CD4-positive, alpha-beta T cell treated with Interleukin-6 for 4 hours (primary cell): ENCODE measurements at regions not wholly inside any gene's neighbourhood (a gene's known extent, or its start where the extent isn't known, plus 50 kb on each side); places are given as distances from the start of the nearest gene placed in this dataset.
"Not testable (repeated sequence)": the region's sequence is repeated elsewhere in the genome, so short reads cannot be mapped to it uniquely, and the experiment has no call there.

ENCODE experiments used
- DNase-seq: peaks from one replicate; pipeline ENCODE4 v3.0.0-alpha.2; 2020; ENCODE audit warnings: mixed read lengths

GRCh38 chr20:52098186-52098585 is 93.4 kb downstream of the ZFP64 start:
- DNase-seq = no peak

GRCh38 chr20:52096117-52096516 is 95.5 kb downstream of the ZFP64 start:
- DNase-seq = no peak

- DNase-seq = no peak
Measured at GRCh38 chr20:52094693-52095092, 96.9 kb downstream of the ZFP64 start.

GRCh38 chr20:52093575-52093974 is 98.0 kb downstream of the ZFP64 start:
- no peak for DNase-seq

- DNase-seq = no peak
Measured at GRCh38 chr20:52090035-52090434, 101.5 kb downstream of the ZFP64 start.

GRCh38 chr20:52087471-52087870 is 104.1 kb downstream of the ZFP64 start:
- no peak for DNase-seq

GRCh38 chr20:52086878-52087277 is 104.7 kb downstream of the ZFP64 start:
- DNase-seq = no peak

- DNase-seq = no peak
Measured at GRCh38 chr20:52084727-52085126, 106.9 kb downstream of the ZFP64 start.

GRCh38 chr20:52083627-52084232 is 107.8 kb downstream of the ZFP64 start:
- peak; percentile 25 for DNase-seq

GRCh38 chr20:52082612-52083011 is 109.0 kb downstream of the ZFP64 start:
- DNase-seq = no peak

- no peak for DNase-seq
Measured at GRCh38 chr20:52081791-52082190, 109.8 kb downstream of the ZFP64 start.

- no peak for DNase-seq
Measured at GRCh38 chr20:52081066-52081465, 110.5 kb downstream of the ZFP64 start.

GRCh38 chr20:52078289-52078688 is 113.3 kb downstream of the ZFP64 start:
- DNase-seq = no peak

- no peak for DNase-seq
Measured at GRCh38 chr20:52076164-52076563, 115.4 kb downstream of the ZFP64 start.

- DNase-seq = no peak
Measured at GRCh38 chr20:52075400-52075799, 116.2 kb downstream of the ZFP64 start.

GRCh38 chr20:52071136-52071535 is 120.4 kb downstream of the ZFP64 start:
- no peak for DNase-seq

- no peak for DNase-seq
Measured at GRCh38 chr20:52064931-52065330, 126.6 kb downstream of the ZFP64 start.

- no peak for DNase-seq
Measured at GRCh38 chr20:52062452-52063209, 128.9 kb downstream of the ZFP64 start.

- DNase-seq = no peak
Measured at GRCh38 chr20:52060794-52061714, 130.5 kb downstream of the ZFP64 start.

- DNase-seq = not testable (repeated sequence)
Measured at GRCh38 chr20:52057133-52057532, 134.4 kb downstream of the ZFP64 start.

GRCh38 chr20:52056203-52057062 is 135.1 kb downstream of the ZFP64 start:
- DNase-seq = no peak

GRCh38 chr20:52054123-52054522 is 137.5 kb downstream of the ZFP64 start:
- DNase-seq = peak; percentile 7
